ENCODE measurements at regions not wholly inside any gene's neighbourhood (a gene's known extent, or its start where the extent isn't known, plus 50 kb on each side); places are given as distances from the start of the nearest gene placed in this dataset.
"Not testable (repeated sequence)": the region's sequence is repeated elsewhere in the genome, so short reads cannot be mapped to it uniquely, and the experiment has no call there.

- no peak for DNase-seq (ENCODE audit: extremely low read depth in 1 of 2, low read depth in 1 of 2)
Measured at GRCh38 chr11:81220146-81220895, 1513.3 kb downstream of the FAM181B start.

- no peak for DNase-seq (ENCODE audit: extremely low read depth in 1 of 2, low read depth in 1 of 2)
Measured at GRCh38 chr11:81219661-81220060, 1514.0 kb downstream of the FAM181B start.

GRCh38 chr11:81218440-81218839 lies 1515.2 kb downstream of the FAM181B start:
- no peak for DNase-seq (ENCODE audit: extremely low read depth in 1 of 2, low read depth in 1 of 2)

- no peak for DNase-seq (ENCODE audit: extremely low read depth in 1 of 2, low read depth in 1 of 2)
Measured at GRCh38 chr11:81211050-81211449, 1522.6 kb downstream of the FAM181B start.

- DNase-seq (ENCODE audit: extremely low read depth in 1 of 2, low read depth in 1 of 2) = no peak
Measured at GRCh38 chr11:81207421-81208054, 1526.1 kb downstream of the FAM181B start.

- DNase-seq (ENCODE audit: extremely low read depth in 1 of 2, low read depth in 1 of 2) = no peak
Measured at GRCh38 chr11:81203876-81204275, 1529.8 kb downstream of the FAM181B start.

GRCh38 chr11:81197396-81197795 lies 1536.3 kb downstream of the FAM181B start:
- DNase-seq (ENCODE audit: extremely low read depth in 1 of 2, low read depth in 1 of 2) = no peak

- DNase-seq (ENCODE audit: extremely low read depth in 1 of 2, low read depth in 1 of 2) = no peak
Measured at GRCh38 chr11:81192516-81192915, 1541.1 kb downstream of the FAM181B start.

- no peak for DNase-seq (ENCODE audit: extremely low read depth in 1 of 2, low read depth in 1 of 2)
Measured at GRCh38 chr11:81190546-81190945, 1543.1 kb downstream of the FAM181B start.

GRCh38 chr11:81187033-81187432 lies 1546.6 kb downstream of the FAM181B start:
- DNase-seq (ENCODE audit: extremely low read depth in 1 of 2, low read depth in 1 of 2) = not testable (repeated sequence)

GRCh38 chr11:81174646-81175330 lies 1558.9 kb downstream of the FAM181B start:
- no peak for DNase-seq (ENCODE audit: extremely low read depth in 1 of 2, low read depth in 1 of 2)

- DNase-seq (ENCODE audit: extremely low read depth in 1 of 2, low read depth in 1 of 2) = no peak
Measured at GRCh38 chr11:81165164-81165563, 1568.5 kb downstream of the FAM181B start.

GRCh38 chr11:81159900-81160299 lies 1573.8 kb downstream of the FAM181B start:
- no peak for DNase-seq (ENCODE audit: extremely low read depth in 1 of 2, low read depth in 1 of 2)

GRCh38 chr11:81135570-81135969 lies 1598.1 kb downstream of the FAM181B start:
- DNase-seq (ENCODE audit: extremely low read depth in 1 of 2, low read depth in 1 of 2) = no peak

- no peak for DNase-seq (ENCODE audit: extremely low read depth in 1 of 2, low read depth in 1 of 2)
Measured at GRCh38 chr11:81129618-81130017, 1604.0 kb downstream of the FAM181B start.

- no peak for DNase-seq (ENCODE audit: extremely low read depth in 1 of 2, low read depth in 1 of 2)
Measured at GRCh38 chr11:81112718-81113117, 1620.9 kb downstream of the FAM181B start.

GRCh38 chr11:81104051-81104450 lies 1629.6 kb downstream of the FAM181B start:
- no peak for DNase-seq (ENCODE audit: extremely low read depth in 1 of 2, low read depth in 1 of 2)

- DNase-seq (ENCODE audit: extremely low read depth in 1 of 2, low read depth in 1 of 2) = no peak
Measured at GRCh38 chr11:81098471-81098870, 1635.2 kb downstream of the FAM181B start.

GRCh38 chr11:81092522-81092921 lies 1641.1 kb downstream of the FAM181B start:
- DNase-seq (ENCODE audit: extremely low read depth in 1 of 2, low read depth in 1 of 2) = no peak

GRCh38 chr11:81089242-81089641 lies 1644.4 kb downstream of the FAM181B start:
- DNase-seq (ENCODE audit: extremely low read depth in 1 of 2, low read depth in 1 of 2) = no peak

- DNase-seq (ENCODE audit: extremely low read depth in 1 of 2, low read depth in 1 of 2) = no peak
Measured at GRCh38 chr11:81080476-81080875, 1639.6 kb upstream of the TENM4 start.

- DNase-seq (ENCODE audit: extremely low read depth in 1 of 2, low read depth in 1 of 2) = no peak
Measured at GRCh38 chr11:81072273-81072672, 1631.4 kb upstream of the TENM4 start.

Measured in activated CD8-positive, alpha-beta memory T cell treated with anti-CD3 and anti-CD28 coated beads for 1 hour (primary cell).